ENCODE measurements at regions not wholly inside any gene's neighbourhood (a gene's known extent, or its start where the extent isn't known, plus 50 kb on each side); places are given as distances from the start of the nearest gene placed in this dataset.

- FAIRE-seq (no peak), DNase-seq (ENCODE audit: low read depth, low spot score) (no peak)
- Histone ChIP-seq H3K79me2 (ENCODE audit: control insufficient read depth, insufficient read depth, low read length) (no peaks in the 10 kb centered on the region), H3K27me3 (ENCODE audit: control insufficient read depth, extremely low read depth, insufficient read depth, low read length) (no peaks in the 10 kb centered on the region), H3K4me1 (ENCODE audit: control insufficient read depth, extremely low read depth, insufficient read depth, low read length) (no peaks in the 10 kb centered on the region), H3K27ac (ENCODE audit: control insufficient read depth, insufficient read depth, low read length) (no peak overlapping the region), H2AFZ (ENCODE audit: control insufficient read depth, low read length) (no peak overlapping the region), H3K9ac (ENCODE audit: control insufficient read depth, extremely low read depth, insufficient read depth, low read length) (no peak overlapping the region), H3K4me2 (ENCODE audit: control insufficient read depth, extremely low read depth, insufficient read depth, low read depth, low read length) (no peak overlapping the region), H3K9me1 (ENCODE audit: control insufficient read depth, extremely low read depth, insufficient read depth, low read length) (no peaks in the 10 kb centered on the region), H4K20me1 (ENCODE audit: control insufficient read depth, extremely low read depth, insufficient read depth, low read length) (no peaks in the 10 kb centered on the region), H3K9me3 (ENCODE audit: control insufficient read depth, low read depth, low read length) (no peaks in the 10 kb centered on the region), H3K36me3 (ENCODE audit: control insufficient read depth in 2 of 2, extremely low read depth in 1 of 2, insufficient read depth in 2 of 2, low read length in 2 of 2) (no peaks in the 10 kb centered on the region), H3K4me3 (ENCODE audit: control insufficient read depth in 2 of 3, extremely low read depth in 1 of 3, insufficient read depth in 2 of 3, low read depth in 1 of 3, low read length in 3 of 3) (no peak overlapping the region)
- dilution Hi-C loops (cut with MboI; ENCODE audit: extremely low pct_ligation_motif_present, low sequenced_read_pairs) = no loop called here
- TF ChIP-seq, protein P1, sequence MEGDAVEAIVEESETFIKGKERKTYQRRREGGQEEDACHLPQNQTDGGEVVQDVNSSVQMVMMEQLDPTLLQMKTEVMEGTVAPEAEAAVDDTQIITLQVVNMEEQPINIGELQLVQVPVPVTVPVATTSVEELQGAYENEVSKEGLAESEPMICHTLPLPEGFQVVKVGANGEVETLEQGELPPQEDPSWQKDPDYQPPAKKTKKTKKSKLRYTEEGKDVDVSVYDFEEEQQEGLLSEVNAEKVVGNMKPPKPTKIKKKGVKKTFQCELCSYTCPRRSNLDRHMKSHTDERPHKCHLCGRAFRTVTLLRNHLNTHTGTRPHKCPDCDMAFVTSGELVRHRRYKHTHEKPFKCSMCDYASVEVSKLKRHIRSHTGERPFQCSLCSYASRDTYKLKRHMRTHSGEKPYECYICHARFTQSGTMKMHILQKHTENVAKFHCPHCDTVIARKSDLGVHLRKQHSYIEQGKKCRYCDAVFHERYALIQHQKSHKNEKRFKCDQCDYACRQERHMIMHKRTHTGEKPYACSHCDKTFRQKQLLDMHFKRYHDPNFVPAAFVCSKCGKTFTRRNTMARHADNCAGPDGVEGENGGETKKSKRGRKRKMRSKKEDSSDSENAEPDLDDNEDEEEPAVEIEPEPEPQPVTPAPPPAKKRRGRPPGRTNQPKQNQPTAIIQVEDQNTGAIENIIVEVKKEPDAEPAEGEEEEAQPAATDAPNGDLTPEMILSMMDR (optimal IDR thresholded peaks at IDR 0.05 in 1 of 3, IDR thresholded peaks at IDR 0.05 in 1 of 3, conservative IDR thresholded peaks at IDR 0.05 in 1 of 3; ENCODE audit: extremely low read depth in 1 of 3, insufficient read depth in 2 of 3, low read length in 3 of 3) = no peak
- no peak for TF ChIP-seq EZH2 (IDR thresholded peaks at IDR 0.05; ENCODE audit: low read length)
Measured at GRCh38 chr18:65326805-65327204, 424.0 kb upstream of the CDH7 start.

- FAIRE-seq = no peak
Measured at GRCh38 chr18:65322895-65323294, 427.9 kb upstream of the CDH7 start.

More at GRCh38 chr18:65322895-65323294, 427.9 kb upstream of the CDH7 start:
- Histone ChIP-seq H3K36me3 (ENCODE audit: control insufficient read depth in 2 of 2, extremely low read depth in 1 of 2, insufficient read depth in 2 of 2, low read length in 2 of 2) (no peaks in the 10 kb centered on the region), H2AFZ (ENCODE audit: control insufficient read depth, low read length) (no peak overlapping the region), H3K4me2 (ENCODE audit: control insufficient read depth, extremely low read depth, insufficient read depth, low read depth, low read length) (no peak overlapping the region), H3K4me1 (ENCODE audit: control insufficient read depth, extremely low read depth, insufficient read depth, low read length) (no peaks in the 10 kb centered on the region), H3K9me1 (ENCODE audit: control insufficient read depth, extremely low read depth, insufficient read depth, low read length) (no peaks in the 10 kb centered on the region), H3K27me3 (ENCODE audit: control insufficient read depth, extremely low read depth, insufficient read depth, low read length) (no peaks in the 10 kb centered on the region), H3K79me2 (ENCODE audit: control insufficient read depth, insufficient read depth, low read length) (no peaks in the 10 kb centered on the region), H4K20me1 (ENCODE audit: control insufficient read depth, extremely low read depth, insufficient read depth, low read length) (no peaks in the 10 kb centered on the region), H3K27ac (ENCODE audit: control insufficient read depth, insufficient read depth, low read length) (no peak overlapping the region), H3K9ac (ENCODE audit: control insufficient read depth, extremely low read depth, insufficient read depth, low read length) (no peak overlapping the region), H3K9me3 (ENCODE audit: control insufficient read depth, low read depth, low read length) (no peaks in the 10 kb centered on the region), H3K4me3 (ENCODE audit: control insufficient read depth in 2 of 3, extremely low read depth in 1 of 3, insufficient read depth in 2 of 3, low read depth in 1 of 3, low read length in 3 of 3) (no peak overlapping the region)
- no peak for DNase-seq (ENCODE audit: low read depth, low spot score)
- dilution Hi-C loops (cut with MboI; ENCODE audit: extremely low pct_ligation_motif_present, low sequenced_read_pairs) = no loop called here
- TF ChIP-seq EZH2 (IDR thresholded peaks at IDR 0.05; ENCODE audit: low read length) = no peak
- TF ChIP-seq, protein P1 (optimal IDR thresholded peaks at IDR 0.05 in 1 of 3, IDR thresholded peaks at IDR 0.05 in 1 of 3, conservative IDR thresholded peaks at IDR 0.05 in 1 of 3; ENCODE audit: extremely low read depth in 1 of 3, insufficient read depth in 2 of 3, low read length in 3 of 3) = no peak

Measured in keratinocyte (primary cell).